Mesothelial cell of epicardium (in vitro differentiated cells): ENCODE measurements at regions not wholly inside any gene's neighbourhood (a gene's known extent, or its start where the extent isn't known, plus 50 kb on each side); places are given as distances from the start of the nearest gene placed in this dataset.

Experiments
- DNase-seq, 2 experiments: peaks; one replicate each; pipeline ENCODE4 v3.0.0; 2021; ENCODE audit warnings: low spot score in 2 of 2; ENCODE audit not compliant: unreplicated experiment in 2 of 2
- H3K27ac Mint-ChIP-seq: 2 replicates; pipeline ENCODE4 v1.8.0; 2021; ENCODE audit warnings: mixed read lengths
- H3K27me3 Mint-ChIP-seq: 2 replicates; pipeline ENCODE4 v1.8.0; 2021; ENCODE audit warnings: low read depth, mixed read lengths
- H3K36me3 Mint-ChIP-seq: 2 replicates; pipeline ENCODE4 v1.8.0; 2021; ENCODE audit warnings: mixed read lengths
- H3K4me1 Mint-ChIP-seq: 2 replicates; pipeline ENCODE4 v1.8.0; 2021; ENCODE audit warnings: mixed read lengths
- H3K4me3 Mint-ChIP-seq: 2 replicates; pipeline ENCODE4 v1.8.0; 2021; ENCODE audit warnings: mild to moderate bottlenecking, moderate library complexity, mixed read lengths
- H3K9me3 Mint-ChIP-seq: 2 replicates; pipeline ENCODE4 v1.8.0; 2021; ENCODE audit warnings: mixed read lengths
- TF ChIP-seq, protein P1 (sequence below): fragments of 200-600 bp; sonication (generic); IDR thresholded peaks from one replicate; pipeline ENCODE4 v1.5.0; 2021; ENCODE audit warnings: antibody characterized with exemption; ENCODE audit not compliant: unreplicated experiment

DNA sequence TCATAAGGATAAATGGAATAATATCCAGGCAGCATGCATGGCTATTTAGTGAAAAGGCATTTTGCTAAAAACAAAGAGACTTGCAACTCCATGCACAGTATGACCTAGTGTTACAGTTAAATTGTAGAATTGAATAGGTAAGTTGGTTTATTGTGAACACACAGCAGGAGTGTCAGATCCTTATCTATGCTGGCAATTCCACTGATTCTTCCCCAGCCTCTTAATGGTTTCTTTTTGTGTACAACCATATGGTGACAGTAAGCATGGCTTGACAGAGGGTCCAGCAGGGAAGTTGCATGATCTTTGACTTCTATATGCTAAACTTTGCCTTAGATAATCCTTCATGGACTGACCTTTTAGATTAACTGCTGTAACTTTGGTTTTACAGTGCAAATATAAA lies 936.6 kb upstream of the EPHA5 start:
- TF ChIP-seq, protein P1, sequence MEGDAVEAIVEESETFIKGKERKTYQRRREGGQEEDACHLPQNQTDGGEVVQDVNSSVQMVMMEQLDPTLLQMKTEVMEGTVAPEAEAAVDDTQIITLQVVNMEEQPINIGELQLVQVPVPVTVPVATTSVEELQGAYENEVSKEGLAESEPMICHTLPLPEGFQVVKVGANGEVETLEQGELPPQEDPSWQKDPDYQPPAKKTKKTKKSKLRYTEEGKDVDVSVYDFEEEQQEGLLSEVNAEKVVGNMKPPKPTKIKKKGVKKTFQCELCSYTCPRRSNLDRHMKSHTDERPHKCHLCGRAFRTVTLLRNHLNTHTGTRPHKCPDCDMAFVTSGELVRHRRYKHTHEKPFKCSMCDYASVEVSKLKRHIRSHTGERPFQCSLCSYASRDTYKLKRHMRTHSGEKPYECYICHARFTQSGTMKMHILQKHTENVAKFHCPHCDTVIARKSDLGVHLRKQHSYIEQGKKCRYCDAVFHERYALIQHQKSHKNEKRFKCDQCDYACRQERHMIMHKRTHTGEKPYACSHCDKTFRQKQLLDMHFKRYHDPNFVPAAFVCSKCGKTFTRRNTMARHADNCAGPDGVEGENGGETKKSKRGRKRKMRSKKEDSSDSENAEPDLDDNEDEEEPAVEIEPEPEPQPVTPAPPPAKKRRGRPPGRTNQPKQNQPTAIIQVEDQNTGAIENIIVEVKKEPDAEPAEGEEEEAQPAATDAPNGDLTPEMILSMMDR, result no peak
- Mint-ChIP-seq H3K36me3 (no peaks in the 10 kb centered on the region), H3K9me3 (no peaks in the 10 kb centered on the region), H3K27ac (no peak overlapping the region), H3K4me1 (no peaks in the 10 kb centered on the region), H3K4me3 (no peak overlapping the region), H3K27me3 (no peaks in the 10 kb centered on the region)
- DNase-seq, result no peak

GRCh38 chr4:66606215-66606614 lies 935.9 kb upstream of the EPHA5 start:
- no peak for DNase-seq
- H3K36me3 Mint-ChIP-seq, result no peaks in the 10 kb centered on the region
- H3K27me3 Mint-ChIP-seq, result no peaks in the 10 kb centered on the region
- H3K27ac Mint-ChIP-seq, result no peak overlapping the region
- H3K9me3 Mint-ChIP-seq, result no peaks in the 10 kb centered on the region
- no peak overlapping the region for H3K4me3 Mint-ChIP-seq
- TF ChIP-seq, protein P1, result no peak
- no peaks in the 10 kb centered on the region for H3K4me1 Mint-ChIP-seq

DNA sequence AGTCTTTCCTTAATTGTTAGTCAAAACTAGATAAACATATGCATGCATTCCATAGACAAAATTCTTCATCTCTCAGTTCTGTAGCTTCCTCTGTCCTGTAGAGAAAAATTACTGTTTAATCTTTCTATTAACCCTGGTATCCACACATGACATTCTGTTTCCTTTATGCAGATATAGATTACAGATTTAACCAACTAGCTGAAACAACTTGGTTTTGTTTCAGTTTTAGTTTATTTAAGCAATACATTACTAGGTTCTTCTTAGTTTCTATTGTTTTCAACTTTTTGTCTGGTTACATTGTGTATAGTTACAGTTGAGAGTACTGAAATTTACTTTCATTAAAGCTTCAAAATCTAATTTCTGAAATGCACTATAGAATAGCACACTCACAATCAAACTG lies 933.9 kb upstream of the EPHA5 start:
- Mint-ChIP-seq H3K4me1 (no peaks in the 10 kb centered on the region), H3K27me3 (no peaks in the 10 kb centered on the region), H3K9me3 (peaks cover 5% of the 10 kb centered on the region), H3K4me3 (no peak overlapping the region), H3K36me3 (no peaks in the 10 kb centered on the region), H3K27ac (no peak overlapping the region)
- DNase-seq, result no peak
- TF ChIP-seq, protein P1, result no peak

GRCh38 chr4:66602622-66603021 lies 932.3 kb upstream of the EPHA5 start:
- no peaks in the 10 kb centered on the region for H3K27me3 Mint-ChIP-seq
- TF ChIP-seq, protein P1, result no peak
- peaks cover 5% of the 10 kb centered on the region for H3K9me3 Mint-ChIP-seq
- DNase-seq, result no peak
- H3K4me1 Mint-ChIP-seq, result no peaks in the 10 kb centered on the region
- H3K36me3 Mint-ChIP-seq, result no peaks in the 10 kb centered on the region
- no peak overlapping the region for H3K27ac Mint-ChIP-seq
- H3K4me3 Mint-ChIP-seq, result no peak overlapping the region

DNA sequence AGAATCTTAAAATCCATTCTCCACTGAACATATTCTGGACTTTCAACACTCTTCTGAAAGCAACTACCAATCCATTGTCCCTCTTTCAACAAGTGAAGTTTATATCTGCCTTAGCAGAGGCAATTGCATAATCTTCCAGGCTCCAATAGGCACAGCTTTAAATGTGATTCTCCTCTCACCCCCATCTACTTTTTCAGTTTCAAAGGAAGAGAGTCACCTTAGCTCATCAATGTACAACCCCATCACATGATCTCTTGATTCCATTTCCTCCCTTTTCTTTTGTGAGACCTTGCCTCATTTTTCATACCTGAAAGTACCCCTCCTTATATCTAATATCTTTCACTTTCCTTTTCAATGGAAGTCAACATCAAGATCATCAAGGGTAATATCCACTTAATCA lies 921.7 kb upstream of the EPHA5 start:
- H3K27ac Mint-ChIP-seq, result no peak overlapping the region
- DNase-seq, result no peak
- H3K36me3 Mint-ChIP-seq, result no peaks in the 10 kb centered on the region
- H3K4me1 Mint-ChIP-seq, result no peaks in the 10 kb centered on the region
- H3K4me3 Mint-ChIP-seq, result no peak overlapping the region
- TF ChIP-seq, protein P1, result no peak
- H3K27me3 Mint-ChIP-seq, result no peaks in the 10 kb centered on the region
- H3K9me3 Mint-ChIP-seq, result no peaks in the 10 kb centered on the region
